NOMO-1 treated with dmso at 0.1 percent for 144 hours (cell line): ENCODE measurements at regions not wholly inside any gene's neighbourhood (a gene's known extent, or its start where the extent isn't known, plus 50 kb on each side); places are given as distances from the start of the nearest gene placed in this dataset.

Experiments used
- DNase-seq: peaks from one replicate; lab custom pipeline; 2025; ENCODE audit not compliant: unreplicated experiment; lab: John Stamatoyannopoulos, UW

GRCh38 chr5:158135682-158136179, 276.8 kb upstream of the CLINT1 start:
- no peak for DNase-seq

DNA sequence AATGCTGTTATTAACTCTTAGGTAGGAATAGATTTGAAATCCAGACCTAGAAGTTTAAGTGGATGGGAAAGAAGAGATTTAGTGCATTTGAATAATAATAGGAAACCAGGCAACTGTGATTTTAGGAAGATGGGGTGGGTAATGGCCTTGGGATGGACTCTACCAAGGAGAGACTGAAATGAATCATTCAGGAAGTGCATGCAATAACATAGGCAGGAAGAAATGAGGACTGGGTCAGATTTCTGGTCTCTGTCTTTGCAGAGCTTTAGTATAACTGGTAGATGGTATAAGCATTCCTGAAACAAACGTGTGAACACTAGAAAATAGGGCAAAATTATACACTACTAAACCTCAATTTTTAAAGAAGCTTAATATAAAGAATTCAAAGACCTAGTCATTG, 274.4 kb upstream of the CLINT1 start:
- DNase-seq, result no peak

DNA sequence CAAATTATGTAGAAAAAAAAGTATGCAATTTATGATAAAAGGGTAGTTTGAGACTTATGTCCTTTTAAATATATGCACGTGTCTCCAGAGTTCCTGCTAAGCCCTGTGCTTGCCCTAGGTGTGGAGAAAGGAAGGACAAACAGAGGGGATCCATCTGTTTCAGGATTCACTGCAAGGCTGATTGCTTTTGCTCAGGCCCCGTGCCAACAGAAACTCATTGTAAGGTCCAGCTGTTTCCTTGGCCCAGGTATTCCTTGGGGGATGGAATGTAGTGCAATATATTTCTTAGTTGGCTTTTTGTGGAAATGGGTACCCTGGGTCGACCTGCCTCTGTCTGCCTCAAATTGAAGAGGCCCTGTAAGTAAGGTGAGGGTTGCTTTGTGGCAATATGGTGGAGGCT, 268.6 kb upstream of the CLINT1 start:
- no peak for DNase-seq

- no peak for DNase-seq
Measured at GRCh38 chr5:158126442-158127405, 267.8 kb upstream of the CLINT1 start.

GRCh38 chr5:158124606-158125316, 265.8 kb upstream of the CLINT1 start:
- no peak for DNase-seq

GRCh38 chr5:158123595-158123994, 264.6 kb upstream of the CLINT1 start:
- DNase-seq, result no peak

DNA sequence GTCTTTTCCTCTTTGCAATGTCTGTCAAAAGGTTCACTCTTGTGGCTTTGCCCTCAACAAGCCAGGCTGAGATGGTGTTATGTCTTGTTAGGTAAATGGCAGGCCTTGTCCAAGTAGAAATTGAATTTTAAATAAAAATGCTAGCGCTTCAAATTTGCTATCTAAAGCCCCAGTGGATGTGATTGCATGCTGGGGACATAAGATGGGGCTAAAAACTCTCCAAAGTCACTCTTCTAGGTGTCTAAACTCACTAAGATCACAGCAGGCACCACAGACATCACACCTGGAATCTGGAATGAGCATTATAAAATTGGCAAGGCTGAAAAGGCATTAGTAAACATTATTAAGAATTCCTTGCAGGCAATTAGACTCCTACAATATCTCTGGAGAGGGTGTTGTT, 262.7 kb upstream of the CLINT1 start:
- no peak for DNase-seq

DNA sequence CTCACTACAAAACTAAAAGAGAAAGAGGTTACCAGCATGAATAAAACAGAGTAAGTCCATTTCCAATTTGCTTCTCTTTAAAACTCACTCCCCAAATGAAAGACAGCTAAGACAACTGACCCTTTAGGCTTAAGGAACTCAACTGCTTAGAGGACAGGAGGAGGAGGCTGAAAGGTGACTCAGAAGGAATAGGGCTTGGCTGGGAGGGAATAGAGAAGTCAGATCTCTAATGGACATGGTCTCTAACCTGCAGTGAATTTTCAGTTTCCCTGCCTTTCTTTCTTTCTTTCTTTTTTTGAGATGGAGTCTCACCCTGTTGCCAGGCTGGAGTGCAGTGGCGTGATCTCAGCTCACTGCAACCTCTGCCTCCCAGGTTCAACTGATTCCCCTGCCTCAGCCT, 261.8 kb upstream of the CLINT1 start:
- no peak for DNase-seq

DNA sequence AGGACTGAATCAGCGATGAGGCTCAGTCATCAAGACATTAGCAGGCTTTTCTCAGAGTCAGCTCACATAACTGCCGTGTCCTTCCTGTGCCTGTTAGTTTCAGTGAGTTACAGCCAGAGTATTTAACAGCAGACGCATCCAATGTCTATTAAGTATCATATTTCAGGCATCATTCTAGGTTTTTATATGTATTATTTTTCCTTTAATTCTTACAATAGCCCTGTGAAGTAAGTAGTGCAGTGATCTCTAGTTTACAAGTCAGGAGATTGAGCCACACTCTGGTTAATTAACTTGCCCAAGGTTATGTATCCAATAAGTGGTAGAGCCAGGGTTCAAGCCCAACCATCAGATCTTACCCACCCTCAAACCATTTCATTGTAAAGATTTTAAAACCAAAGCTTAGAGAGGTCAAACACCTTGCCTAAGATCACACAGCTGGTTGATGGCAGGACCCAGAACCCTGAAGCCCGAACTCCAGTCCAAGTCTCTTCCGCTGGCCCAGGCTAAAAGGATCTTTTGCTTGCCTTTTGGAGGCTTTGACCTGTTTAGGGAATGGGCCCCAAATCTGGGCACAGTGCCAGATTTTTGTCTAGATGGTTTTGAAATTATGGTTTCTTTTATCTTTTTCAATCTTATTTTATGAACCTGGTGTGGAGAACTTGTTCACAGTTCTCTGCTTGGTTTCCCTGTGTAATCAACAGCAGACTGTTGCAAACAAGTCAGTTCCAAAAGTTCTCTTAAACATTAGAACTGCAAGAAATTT, 261.2 kb upstream of the CLINT1 start:
- DNase-seq, result no peak

DNA sequence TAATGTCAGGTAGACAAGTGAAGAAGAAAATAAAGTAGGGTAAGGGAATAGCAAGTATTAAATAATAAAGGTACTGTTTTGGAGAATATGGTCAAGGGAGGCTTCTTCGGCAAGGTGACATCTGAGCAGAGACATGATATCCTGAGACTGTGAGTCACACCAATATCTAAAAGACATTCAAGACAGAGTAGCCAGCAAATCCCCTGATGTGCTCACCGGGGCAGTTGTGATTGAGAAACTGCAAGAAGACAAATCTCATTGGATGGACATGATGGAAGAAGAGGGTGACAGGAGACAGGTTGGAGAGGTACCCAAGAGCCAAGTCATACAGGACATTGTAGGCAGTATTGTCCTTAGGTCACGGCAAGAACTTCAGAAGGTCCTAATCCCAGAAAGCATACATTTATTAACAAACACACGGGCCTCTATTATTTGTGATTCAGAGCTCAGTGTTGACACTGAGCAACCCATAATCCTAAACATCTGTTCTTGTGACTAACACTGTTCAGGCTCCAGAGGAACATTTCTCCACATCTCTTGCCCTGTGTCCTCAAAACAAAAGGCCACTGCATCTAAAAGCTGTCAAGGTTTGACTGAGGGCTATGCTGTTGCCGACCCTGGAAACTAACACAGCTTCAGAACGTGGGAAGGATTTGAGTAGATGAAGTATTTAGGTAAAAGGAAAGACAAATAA, 258.7 kb upstream of the CLINT1 start:
- no peak for DNase-seq

DNA sequence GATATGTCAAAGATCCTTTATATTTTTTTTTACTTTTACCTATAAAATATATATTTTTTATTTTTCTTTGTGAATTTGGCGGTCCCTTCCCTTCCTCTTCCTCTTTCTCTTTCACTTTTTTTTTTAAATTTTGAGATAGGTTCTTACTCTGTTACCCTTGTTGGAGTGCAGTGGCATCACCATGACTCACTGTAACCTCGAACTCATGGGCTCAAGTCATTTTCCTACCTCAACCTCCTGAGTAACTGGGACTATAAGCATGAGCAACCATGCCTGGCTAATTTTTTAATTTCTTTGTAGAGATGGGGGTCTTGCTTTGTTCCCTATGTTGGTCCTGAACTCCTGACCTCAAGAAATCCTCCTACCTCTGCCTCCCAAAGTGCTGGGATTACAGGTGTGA, 258.0 kb upstream of the CLINT1 start:
- no peak for DNase-seq

DNA sequence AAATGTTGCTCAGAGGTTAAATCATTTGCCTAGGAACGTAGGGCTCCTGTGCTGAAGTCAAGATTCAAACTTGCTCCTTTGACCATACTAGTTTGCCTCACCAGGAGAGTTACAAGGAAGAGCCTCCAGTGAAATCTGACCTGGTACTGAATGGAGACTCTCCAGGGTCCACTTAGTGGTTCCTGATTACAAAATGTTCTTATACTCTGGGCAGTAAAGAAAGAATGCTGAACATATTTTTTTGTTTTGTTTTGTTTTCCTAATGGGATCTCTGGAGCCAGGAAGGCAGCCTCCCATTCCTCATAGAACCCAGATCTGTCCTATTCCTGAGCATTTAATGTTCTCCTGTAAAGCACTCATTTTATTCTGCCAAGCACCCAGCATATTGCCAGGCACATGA, 256.5 kb upstream of the CLINT1 start:
- no peak for DNase-seq

GRCh38 chr5:158108177-158108576, 249.2 kb upstream of the CLINT1 start:
- no peak for DNase-seq

DNA sequence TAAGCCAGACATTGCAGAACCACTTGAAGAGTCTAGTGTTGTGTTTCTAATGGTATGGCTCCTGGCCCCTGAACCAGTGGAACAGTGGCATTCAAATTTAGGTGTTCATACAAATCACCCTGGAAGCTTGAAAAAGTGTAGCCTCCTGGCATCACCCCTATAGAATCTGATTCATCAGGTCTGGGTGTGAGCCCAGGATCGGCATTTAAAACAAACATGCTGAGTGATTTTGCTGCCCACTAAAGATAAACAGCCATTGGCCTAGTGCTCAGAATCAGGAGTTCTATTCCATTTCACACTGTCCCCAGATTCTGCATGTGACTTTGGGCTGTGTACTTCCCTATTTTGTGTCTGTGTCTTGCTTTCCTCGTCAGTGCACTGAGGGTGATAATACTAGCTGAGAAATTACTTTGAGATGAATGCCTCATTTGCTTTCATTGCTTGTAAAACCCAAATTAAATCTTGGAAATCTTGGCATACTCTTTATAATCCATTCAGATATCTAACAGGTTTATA, 241.5 kb upstream of the CLINT1 start:
- DNase-seq, result no peak

DNA sequence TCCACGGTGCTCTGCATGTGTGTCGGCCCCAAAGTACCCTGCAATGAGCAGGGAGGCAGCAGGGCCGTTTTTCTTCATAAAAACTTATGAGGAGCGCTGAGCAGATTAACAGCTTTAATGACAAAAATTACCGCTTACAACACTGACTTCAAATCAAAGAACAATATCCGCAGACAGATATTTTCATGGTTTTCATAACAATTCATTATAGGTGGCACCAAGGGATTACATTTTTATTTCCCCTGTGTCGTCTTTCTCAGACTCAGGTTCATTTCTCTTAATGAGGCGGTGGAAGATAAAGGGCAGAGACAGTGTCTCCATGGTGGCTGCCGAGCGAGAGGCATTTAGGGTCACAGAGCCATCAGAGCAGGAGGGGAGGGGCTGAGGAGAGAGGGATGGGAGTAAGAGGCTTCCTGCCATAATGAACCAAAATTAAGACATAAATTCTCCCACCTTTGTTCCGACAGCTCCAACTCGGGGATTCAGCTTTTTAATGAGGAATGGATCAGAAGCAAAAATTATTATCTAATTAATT, 240.7 kb upstream of the CLINT1 start:
- no peak for DNase-seq

GRCh38 chr5:158096835-158097234, 237.9 kb upstream of the CLINT1 start:
- DNase-seq, result no peak

DNA sequence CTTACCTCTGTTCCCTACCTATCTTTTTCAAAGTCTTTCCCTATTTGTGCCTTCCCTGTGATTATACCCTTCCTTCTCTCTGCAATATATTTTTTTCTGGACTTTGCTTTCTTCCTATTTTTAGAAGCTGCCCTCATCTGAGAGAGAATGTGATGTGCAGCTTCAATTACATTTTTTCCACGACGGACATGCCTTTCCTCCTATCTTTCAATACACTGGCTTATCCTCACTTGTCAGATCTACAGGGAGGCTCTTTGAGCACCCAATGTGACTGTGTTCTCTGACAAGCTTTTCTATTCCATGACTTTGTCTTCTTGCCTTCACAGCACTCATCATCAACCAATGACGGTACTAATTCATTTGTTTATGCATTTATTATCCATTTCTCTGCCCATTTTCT, 227.9 kb upstream of the CLINT1 start:
- no peak for DNase-seq

GRCh38 chr5:158084292-158084691, 225.3 kb upstream of the CLINT1 start:
- no peak for DNase-seq

- DNase-seq, result no peak
Measured at GRCh38 chr5:158082696-158083287, 223.8 kb upstream of the CLINT1 start.

GRCh38 chr5:158080112-158080511, 221.2 kb upstream of the CLINT1 start:
- no peak for DNase-seq
